K562 (cell line): ENCODE measurements at regions not wholly inside any gene's neighbourhood (a gene's known extent, or its start where the extent isn't known, plus 50 kb on each side); places are given as distances from the start of the nearest gene placed in this dataset.

ENCODE experiments used
- ATAC-seq: fragments of 200-7000 bp; cut with Tn5 transposase; 3 replicates; pipeline ENCODE4 v1.9.1; 2020; ENCODE audit warnings: moderate library complexity
- BruUV-seq: library from RNA; stranded (reverse); fragments of 400-500 nt; replicated peaks from 2 replicates; lab custom pipeline; 2021; lab: Mats Ljungman, UMichigan
- CTCF ChIA-PET: fragments of 300-600 bp; formaldehyde crosslinking; extraction: SDS; loops from one replicate; lab custom pipeline; 2021; ENCODE audit warnings: low intra/inter-chr PET ratio; lab: Yijun Ruan, JAX
- POLR2A ChIA-PET: fragments of 300-600, 350-650 bp; sonication (Branson Sonifier 250); formaldehyde crosslinking; extraction: SDS; loops from one replicate; lab custom pipeline; 2021; ENCODE audit warnings: antibody characterized with exemption, inconsistent platforms; lab: Yijun Ruan, JAX
- DNase-seq, 4 experiments: peaks; one replicate each; pipeline versions ENCODE4 v3.0.0 to v3.0.0-alpha.2; 2011 to 2018; ENCODE audit warnings: low spot score in 3 of 4, mixed read lengths in 3 of 4; ENCODE audit errors: extremely low read depth in 1 of 4
- FAIRE-seq: peaks from 2 replicates; lab custom pipeline; 2011; peaks lifted over from hg19 to GRCh38; lab: Jason Lieb, UNC
- H2AFZ ChIP-seq: 2 replicates; pipeline ENCODE4 v1.6.0; 2011; ENCODE audit warnings: low read depth, low read length, control low read depth, inconsistent platforms
- H3K27ac ChIP-seq: fragments of 200-600 bp; 3 replicates; pipeline ENCODE4 v1.8.0; 2011; ENCODE audit warnings: low read depth, mild to moderate bottlenecking, control low read depth, inconsistent platforms, low read length, moderate library complexity, mixed read lengths; ENCODE audit errors: extremely low read depth
- H3K27me3 ChIP-seq, 2 experiments: fragments of 300-600 bp in 1 of 2; 2 replicates in 1 of 2; 3 replicates in 1 of 2; pipeline versions ENCODE4 v1.6.0 to v1.8.0; 2011; ENCODE audit warnings: inconsistent platforms in 2 of 2, low read length in 2 of 2, mild to moderate bottlenecking in 1 of 2, mixed read lengths in 1 of 2, moderate library complexity in 1 of 2; ENCODE audit not compliant: control insufficient read depth in 2 of 2, insufficient read depth in 2 of 2
- H3K36me3 ChIP-seq: fragments of 300-600 bp; 3 replicates; pipeline ENCODE4 v1.8.0; 2011; ENCODE audit warnings: mild to moderate bottlenecking, low read length, inconsistent platforms; ENCODE audit not compliant: control insufficient read depth, insufficient read depth
- H3K4me1 ChIP-seq, 2 experiments: fragments of 200-600 bp in 1 of 2; replicated peaks in 1 of 2; 2 replicates in 1 of 2; 3 replicates in 1 of 2; pipeline versions ENCODE4 v1.5.1 to v1.8.0; 2011; ENCODE audit warnings: inconsistent platforms in 2 of 2, low read length in 2 of 2, mild to moderate bottlenecking in 1 of 2, mixed read lengths in 1 of 2, moderate library complexity in 1 of 2; ENCODE audit not compliant: control insufficient read depth in 2 of 2, insufficient read depth in 2 of 2
- H3K4me2 ChIP-seq: 2 replicates; pipeline ENCODE4 v1.6.1; 2011; ENCODE audit warnings: low read length, control low read depth, inconsistent platforms, mixed read lengths; ENCODE audit not compliant: insufficient read depth
- H3K4me3 ChIP-seq: fragments of 200-600 bp; sonication (generic), shearing (Covaris generic); 2 replicates; pipeline ENCODE4 v1.5.1; 2016; ENCODE audit warnings: control low read depth, inconsistent platforms
- H3K79me2 ChIP-seq: fragments of 200-600 bp; 3 replicates; pipeline ENCODE4 v1.8.0; 2011; ENCODE audit warnings: low read length, inconsistent platforms; ENCODE audit not compliant: control insufficient read depth, insufficient read depth
- H3K9ac ChIP-seq, 2 experiments: 2 replicates each; pipeline versions ENCODE4 v1.6.0 to v1.6.1; 2011; ENCODE audit warnings: low read depth in 2 of 2, low read length in 2 of 2, control low read depth in 1 of 2, inconsistent platforms in 1 of 2, mild to moderate bottlenecking in 1 of 2, mixed read lengths in 1 of 2; ENCODE audit not compliant: insufficient read depth in 1 of 2
- H3K9me1 ChIP-seq: one replicate; pipeline ENCODE4 v1.6.0; 2011; ENCODE audit warnings: inconsistent platforms, mild to moderate bottlenecking, low read length, moderate library complexity; ENCODE audit not compliant: control insufficient read depth, insufficient read depth
- H3K9me3 ChIP-seq: replicated peaks from 2 replicates; pipeline ENCODE4 v1.5.1; 2011; ENCODE audit warnings: low read depth, low read length, inconsistent platforms; ENCODE audit not compliant: control insufficient read depth, insufficient read depth
- H4K20me1 ChIP-seq: replicated peaks from 2 replicates; pipeline ENCODE4 v1.6.1; 2011; ENCODE audit warnings: low read length, inconsistent platforms, mixed read lengths; ENCODE audit not compliant: control insufficient read depth, insufficient read depth
- CBX5 ChIP-seq: IDR thresholded peaks from 2 replicates; pipeline ENCODE4 v1.6.1; 2014; ENCODE audit warnings: low read depth, borderline replicate concordance
- MEF2D ChIP-seq: conservative IDR thresholded peaks from 2 replicates; pipeline ENCODE4 v1.6.1; 2016; ENCODE audit warnings: low read depth, missing genetic modification characterization, missing compliant biosample characterization
- PHB2 ChIP-seq: fragments of 450-650 bp; IDR thresholded peaks from 2 replicates; pipeline ENCODE4 v1.6.1; 2017; ENCODE audit warnings: low read depth
- POLR2H ChIP-seq: IDR thresholded peaks from 2 replicates; pipeline ENCODE4 v1.6.1; 2016; ENCODE audit warnings: missing genetic modification characterization, low read depth, mild to moderate bottlenecking, control low read depth, missing compliant biosample characterization, moderate library complexity
- XRCC4 ChIP-seq: IDR thresholded peaks from one replicate; pipeline ENCODE4 v1.6.1; 2011; ENCODE audit not compliant: insufficient read depth, insufficient read length; ENCODE audit errors: extremely low read depth
- ZNF316 ChIP-seq: fragments of 450-650 bp; IDR thresholded peaks from 2 replicates; pipeline ENCODE4 v1.6.1; 2016
- in situ Hi-C: fragments of 300-500 bp; cut with MboI; formaldehyde crosslinking; loops from 4 replicates; pipeline ENCODE4 v1.15.0; 2018; ENCODE audit warnings: inconsistent platforms, mixed read lengths
- intact Hi-C: fragments of 100-400 bp; cut with micrococcal nuclease; formaldehyde crosslinking; loops from 2 replicates; pipeline ENCODE4 v1.14.2; 2022
- TF ChIP-seq, protein P1 (sequence below): fragments of 200-600 bp; sonication (generic); IDR thresholded peaks from one replicate; pipeline ENCODE4 v1.6.1; 2012; ENCODE audit warnings: mild to moderate bottlenecking, low read depth, low read length, inconsistent platforms

GRCh38 chr4:62948108-62948507, 1461.1 kb downstream of the TECRL start:
- Histone ChIP-seq H3K4me1 (no peaks in the 10 kb centered on the region), H4K20me1 (no peaks in the 10 kb centered on the region), H3K27me3 (no peaks in the 10 kb centered on the region), H3K9me3 (no peaks in the 10 kb centered on the region; the same call in 1 of the 2 replicates), H3K36me3 (no peaks in the 10 kb centered on the region), H3K79me2 (no peaks in the 10 kb centered on the region), H3K4me3 (no peak overlapping the region), H3K27ac (no peak overlapping the region), H3K9ac (no peak overlapping the region), H3K9me1 (no peaks in the 10 kb centered on the region), H2AFZ (no peak overlapping the region), H3K4me2 (no peak overlapping the region)
- no peak for FAIRE-seq
- no peak for DNase-seq
- ChIA-PET POLR2A (no interaction called here), CTCF (no interaction called here)
- intact Hi-C loops: no loop called here
- BruUV-seq: no TSS peak
- no peak for TF ChIP-seq MEF2D (tag)
- in situ Hi-C loops: no loop called here
- no peak for ATAC-seq

- no peaks in the 10 kb centered on the region for H3K9me3 ChIP-seq
- DNase-seq (no peak), ATAC-seq (no peak), FAIRE-seq (no peak)
- H3K4me2 ChIP-seq: no peak overlapping the region
- ChIA-PET POLR2A (no interaction called here), CTCF (no interaction called here)
- H2AFZ ChIP-seq: no peak overlapping the region
- H3K4me1 ChIP-seq: no peaks in the 10 kb centered on the region
- BruUV-seq: no TSS peak
- H3K27me3 ChIP-seq: no peaks in the 10 kb centered on the region
- H3K79me2 ChIP-seq: no peaks in the 10 kb centered on the region
- H3K4me3 ChIP-seq: no peak overlapping the region
- intact Hi-C loops (no loop called here), in situ Hi-C loops (no loop called here)
- no peak overlapping the region for H3K9ac ChIP-seq
- H3K27ac ChIP-seq: no peak overlapping the region
- H3K9me1 ChIP-seq: no peaks in the 10 kb centered on the region
- no peaks in the 10 kb centered on the region for H4K20me1 ChIP-seq
- no peaks in the 10 kb centered on the region for H3K36me3 ChIP-seq
- no peak for TF ChIP-seq POLR2H (tag)
- TF ChIP-seq PHB2: no peak
- TF ChIP-seq ZNF316: no peak
- TF ChIP-seq, protein P1, sequence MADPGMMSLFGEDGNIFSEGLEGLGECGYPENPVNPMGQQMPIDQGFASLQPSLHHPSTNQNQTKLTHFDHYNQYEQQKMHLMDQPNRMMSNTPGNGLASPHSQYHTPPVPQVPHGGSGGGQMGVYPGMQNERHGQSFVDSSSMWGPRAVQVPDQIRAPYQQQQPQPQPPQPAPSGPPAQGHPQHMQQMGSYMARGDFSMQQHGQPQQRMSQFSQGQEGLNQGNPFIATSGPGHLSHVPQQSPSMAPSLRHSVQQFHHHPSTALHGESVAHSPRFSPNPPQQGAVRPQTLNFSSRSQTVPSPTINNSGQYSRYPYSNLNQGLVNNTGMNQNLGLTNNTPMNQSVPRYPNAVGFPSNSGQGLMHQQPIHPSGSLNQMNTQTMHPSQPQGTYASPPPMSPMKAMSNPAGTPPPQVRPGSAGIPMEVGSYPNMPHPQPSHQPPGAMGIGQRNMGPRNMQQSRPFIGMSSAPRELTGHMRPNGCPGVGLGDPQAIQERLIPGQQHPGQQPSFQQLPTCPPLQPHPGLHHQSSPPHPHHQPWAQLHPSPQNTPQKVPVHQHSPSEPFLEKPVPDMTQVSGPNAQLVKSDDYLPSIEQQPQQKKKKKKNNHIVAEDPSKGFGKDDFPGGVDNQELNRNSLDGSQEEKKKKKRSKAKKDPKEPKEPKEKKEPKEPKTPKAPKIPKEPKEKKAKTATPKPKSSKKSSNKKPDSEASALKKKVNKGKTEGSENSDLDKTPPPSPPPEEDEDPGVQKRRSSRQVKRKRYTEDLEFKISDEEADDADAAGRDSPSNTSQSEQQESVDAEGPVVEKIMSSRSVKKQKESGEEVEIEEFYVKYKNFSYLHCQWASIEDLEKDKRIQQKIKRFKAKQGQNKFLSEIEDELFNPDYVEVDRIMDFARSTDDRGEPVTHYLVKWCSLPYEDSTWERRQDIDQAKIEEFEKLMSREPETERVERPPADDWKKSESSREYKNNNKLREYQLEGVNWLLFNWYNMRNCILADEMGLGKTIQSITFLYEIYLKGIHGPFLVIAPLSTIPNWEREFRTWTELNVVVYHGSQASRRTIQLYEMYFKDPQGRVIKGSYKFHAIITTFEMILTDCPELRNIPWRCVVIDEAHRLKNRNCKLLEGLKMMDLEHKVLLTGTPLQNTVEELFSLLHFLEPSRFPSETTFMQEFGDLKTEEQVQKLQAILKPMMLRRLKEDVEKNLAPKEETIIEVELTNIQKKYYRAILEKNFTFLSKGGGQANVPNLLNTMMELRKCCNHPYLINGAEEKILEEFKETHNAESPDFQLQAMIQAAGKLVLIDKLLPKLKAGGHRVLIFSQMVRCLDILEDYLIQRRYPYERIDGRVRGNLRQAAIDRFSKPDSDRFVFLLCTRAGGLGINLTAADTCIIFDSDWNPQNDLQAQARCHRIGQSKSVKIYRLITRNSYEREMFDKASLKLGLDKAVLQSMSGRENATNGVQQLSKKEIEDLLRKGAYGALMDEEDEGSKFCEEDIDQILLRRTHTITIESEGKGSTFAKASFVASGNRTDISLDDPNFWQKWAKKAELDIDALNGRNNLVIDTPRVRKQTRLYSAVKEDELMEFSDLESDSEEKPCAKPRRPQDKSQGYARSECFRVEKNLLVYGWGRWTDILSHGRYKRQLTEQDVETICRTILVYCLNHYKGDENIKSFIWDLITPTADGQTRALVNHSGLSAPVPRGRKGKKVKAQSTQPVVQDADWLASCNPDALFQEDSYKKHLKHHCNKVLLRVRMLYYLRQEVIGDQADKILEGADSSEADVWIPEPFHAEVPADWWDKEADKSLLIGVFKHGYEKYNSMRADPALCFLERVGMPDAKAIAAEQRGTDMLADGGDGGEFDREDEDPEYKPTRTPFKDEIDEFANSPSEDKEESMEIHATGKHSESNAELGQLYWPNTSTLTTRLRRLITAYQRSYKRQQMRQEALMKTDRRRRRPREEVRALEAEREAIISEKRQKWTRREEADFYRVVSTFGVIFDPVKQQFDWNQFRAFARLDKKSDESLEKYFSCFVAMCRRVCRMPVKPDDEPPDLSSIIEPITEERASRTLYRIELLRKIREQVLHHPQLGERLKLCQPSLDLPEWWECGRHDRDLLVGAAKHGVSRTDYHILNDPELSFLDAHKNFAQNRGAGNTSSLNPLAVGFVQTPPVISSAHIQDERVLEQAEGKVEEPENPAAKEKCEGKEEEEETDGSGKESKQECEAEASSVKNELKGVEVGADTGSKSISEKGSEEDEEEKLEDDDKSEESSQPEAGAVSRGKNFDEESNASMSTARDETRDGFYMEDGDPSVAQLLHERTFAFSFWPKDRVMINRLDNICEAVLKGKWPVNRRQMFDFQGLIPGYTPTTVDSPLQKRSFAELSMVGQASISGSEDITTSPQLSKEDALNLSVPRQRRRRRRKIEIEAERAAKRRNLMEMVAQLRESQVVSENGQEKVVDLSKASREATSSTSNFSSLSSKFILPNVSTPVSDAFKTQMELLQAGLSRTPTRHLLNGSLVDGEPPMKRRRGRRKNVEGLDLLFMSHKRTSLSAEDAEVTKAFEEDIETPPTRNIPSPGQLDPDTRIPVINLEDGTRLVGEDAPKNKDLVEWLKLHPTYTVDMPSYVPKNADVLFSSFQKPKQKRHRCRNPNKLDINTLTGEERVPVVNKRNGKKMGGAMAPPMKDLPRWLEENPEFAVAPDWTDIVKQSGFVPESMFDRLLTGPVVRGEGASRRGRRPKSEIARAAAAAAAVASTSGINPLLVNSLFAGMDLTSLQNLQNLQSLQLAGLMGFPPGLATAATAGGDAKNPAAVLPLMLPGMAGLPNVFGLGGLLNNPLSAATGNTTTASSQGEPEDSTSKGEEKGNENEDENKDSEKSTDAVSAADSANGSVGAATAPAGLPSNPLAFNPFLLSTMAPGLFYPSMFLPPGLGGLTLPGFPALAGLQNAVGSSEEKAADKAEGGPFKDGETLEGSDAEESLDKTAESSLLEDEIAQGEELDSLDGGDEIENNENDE: no peak
- TF ChIP-seq CBX5: no peak
- TF ChIP-seq XRCC4: no peak
These were observed 1469.0 kb downstream of the TECRL start for GRCh38 chr4:62940229-62940628.
